B cell (primary cell): ENCODE measurements at regions not wholly inside any gene's neighbourhood (a gene's known extent, or its start where the extent isn't known, plus 50 kb on each side); places are given as distances from the start of the nearest gene placed in this dataset.

Experiments
- CTCF ChIP-seq: fragments of 200-600 bp; IDR thresholded peaks from one replicate; pipeline ENCODE4 v1.8.0; 2022; ENCODE audit warnings: antibody characterized with exemption, mild to moderate bottlenecking
- EZH2 ChIP-seq: IDR thresholded peaks from 2 replicates; pipeline ENCODE4 v1.6.1; 2012; ENCODE audit warnings: borderline replicate concordance, low read depth, mild to moderate bottlenecking, moderate library complexity, low read length; ENCODE audit not compliant: insufficient read depth, poor library complexity, severe bottlenecking

- no peak for TF ChIP-seq CTCF
- no peak for TF ChIP-seq EZH2
Observed at GRCh38 chr13:18628428-18628827, 553.2 kb downstream of the TUBA3C start.
